SK-N-MC (cell line): ENCODE measurements at regions not wholly inside any gene's neighbourhood (a gene's known extent, or its start where the extent isn't known, plus 50 kb on each side); places are given as distances from the start of the nearest gene placed in this dataset.

Experiments
- DNase-seq: peaks from one replicate; pipeline ENCODE4 v3.0.0-alpha.2; 2011; ENCODE audit warnings: low read depth, low spot score
- H3K27ac ChIP-seq: fragments of 200-600 bp; sonication (generic); 2 replicates; pipeline ENCODE4 v1.5.1; 2016; ENCODE audit warnings: mixed run types
- H3K36me3 ChIP-seq: fragments of 200-600 bp; sonication (generic); 2 replicates; pipeline ENCODE4 v1.6.1; 2017; ENCODE audit warnings: antibody characterized with exemption, low read length, mixed read lengths; ENCODE audit not compliant: insufficient read depth
- H3K4me3 ChIP-seq: fragments of 200-600 bp; sonication (generic); 2 replicates; pipeline ENCODE4 v1.5.1; 2016
- H3K9ac ChIP-seq: fragments of 200-600 bp; sonication (generic); 2 replicates; pipeline ENCODE4 v1.8.0; 2017; ENCODE audit warnings: mixed run types, mixed read lengths; ENCODE audit not compliant: insufficient read length
- H3K9me3 ChIP-seq: fragments of 200-600 bp; sonication (generic); 2 replicates; pipeline ENCODE4 v1.6.1; 2017; ENCODE audit warnings: low read depth, mild to moderate bottlenecking, antibody characterized with exemption, low read length, moderate library complexity, mixed read lengths
- EZH2 ChIP-seq: fragments of 200-600 bp; sonication (generic); IDR thresholded peaks from one replicate; pipeline ENCODE4 v1.6.1; 2017; ENCODE audit warnings: antibody characterized with exemption
- FOXP2 ChIP-seq: optimal IDR thresholded peaks from 2 replicates; pipeline ENCODE3; 2011; ENCODE audit warnings: mild to moderate bottlenecking, moderate library complexity; ENCODE audit not compliant: insufficient read depth; ENCODE audit errors: extremely low read length, control extremely low read depth
- POLR2AphosphoS5 ChIP-seq: IDR thresholded peaks from 2 replicates; pipeline ENCODE4 v1.6.1; 2012; ENCODE audit warnings: mild to moderate bottlenecking, low read depth, low read length, borderline replicate concordance

DNA sequence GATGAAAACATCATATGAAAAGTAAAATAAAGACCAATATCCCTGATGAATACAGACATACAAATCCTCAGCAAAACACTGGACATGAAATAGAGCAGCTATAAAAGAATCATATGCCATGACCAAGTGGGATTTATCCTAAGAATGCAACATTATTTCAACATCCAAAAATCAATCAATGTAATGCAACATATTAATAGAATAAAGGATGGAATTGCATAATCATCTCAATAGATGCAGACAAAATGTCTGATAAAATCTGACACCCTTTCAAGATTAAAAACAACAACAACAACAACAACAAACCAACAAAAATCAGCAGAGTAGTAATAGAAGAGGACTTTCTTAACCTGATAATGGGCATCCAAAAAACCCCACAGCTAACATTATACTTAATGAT, 63.8 kb upstream of the IL1R1 start:
- no peak for TF ChIP-seq POLR2AphosphoS5
- TF ChIP-seq EZH2, result no peak
- TF ChIP-seq FOXP2, result no peak
- no peak overlapping the region for H3K9ac ChIP-seq
- H3K9me3 ChIP-seq, result no peaks in the 10 kb centered on the region
- no peak for DNase-seq
- no peaks in the 10 kb centered on the region for H3K36me3 ChIP-seq
- no peak overlapping the region for H3K27ac ChIP-seq
- no peak overlapping the region for H3K4me3 ChIP-seq

DNA sequence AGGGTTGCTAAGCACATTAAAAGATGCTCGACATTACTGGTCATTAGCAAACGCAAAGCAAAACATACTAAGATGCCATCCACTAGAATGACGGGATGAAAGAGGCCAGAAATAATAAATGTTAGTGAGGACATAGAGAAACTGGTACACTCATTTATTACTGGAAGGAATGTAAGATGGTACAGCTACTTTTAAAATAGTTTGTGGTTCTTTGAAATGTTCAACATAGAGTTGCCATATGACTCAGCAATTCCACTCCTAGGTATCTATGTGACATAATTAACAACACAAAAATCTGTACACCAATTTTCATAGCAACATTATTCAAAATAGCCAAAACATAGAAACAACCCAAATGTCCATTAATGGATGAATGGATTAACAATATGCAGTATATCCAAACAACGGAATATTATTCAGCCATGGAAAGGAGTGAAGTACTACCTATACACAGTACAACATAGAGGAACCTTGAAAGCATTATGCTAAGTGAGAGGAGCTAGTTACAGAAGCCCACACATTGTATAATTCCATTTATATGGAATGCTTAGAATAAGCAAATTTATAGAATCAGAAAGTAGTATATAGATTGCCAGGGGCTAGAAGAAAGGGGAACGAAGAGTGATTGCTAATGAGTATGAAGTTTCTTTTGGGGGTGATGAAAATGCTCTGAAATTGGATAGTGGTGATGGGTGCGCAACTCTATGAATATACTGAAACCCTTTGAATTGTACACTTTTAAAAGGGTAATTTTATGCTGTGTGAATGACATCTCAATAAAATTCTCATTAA, 61.9 kb upstream of the IL1R1 start:
- H3K9ac ChIP-seq, result no peak overlapping the region
- no peak overlapping the region for H3K4me3 ChIP-seq
- no peak for DNase-seq
- no peaks in the 10 kb centered on the region for H3K36me3 ChIP-seq
- H3K27ac ChIP-seq, result no peak overlapping the region
- no peak for TF ChIP-seq POLR2AphosphoS5
- TF ChIP-seq FOXP2, result no peak
- TF ChIP-seq EZH2, result no peak
- no peaks in the 10 kb centered on the region for H3K9me3 ChIP-seq

DNA sequence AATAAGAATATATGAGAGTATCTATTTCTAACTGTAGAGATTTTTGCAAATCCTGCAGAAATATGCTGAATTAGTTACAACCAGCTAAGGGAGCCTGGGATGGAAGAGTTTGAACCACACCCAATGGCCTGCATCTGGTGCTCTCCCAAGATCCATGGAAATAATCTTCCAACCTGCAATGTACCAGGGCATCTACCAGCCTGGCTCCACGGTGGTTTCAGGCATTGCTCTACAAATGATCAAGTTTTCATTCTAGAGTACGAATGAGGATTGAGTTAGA, 61.4 kb upstream of the IL1R1 start:
- H3K27ac ChIP-seq, result no peak overlapping the region
- H3K9me3 ChIP-seq, result no peaks in the 10 kb centered on the region
- no peaks in the 10 kb centered on the region for H3K36me3 ChIP-seq
- H3K4me3 ChIP-seq, result no peak overlapping the region
- H3K9ac ChIP-seq, result no peak overlapping the region
- TF ChIP-seq POLR2AphosphoS5 (no peak), FOXP2 (no peak), EZH2 (no peak)
- no peak for DNase-seq

DNA sequence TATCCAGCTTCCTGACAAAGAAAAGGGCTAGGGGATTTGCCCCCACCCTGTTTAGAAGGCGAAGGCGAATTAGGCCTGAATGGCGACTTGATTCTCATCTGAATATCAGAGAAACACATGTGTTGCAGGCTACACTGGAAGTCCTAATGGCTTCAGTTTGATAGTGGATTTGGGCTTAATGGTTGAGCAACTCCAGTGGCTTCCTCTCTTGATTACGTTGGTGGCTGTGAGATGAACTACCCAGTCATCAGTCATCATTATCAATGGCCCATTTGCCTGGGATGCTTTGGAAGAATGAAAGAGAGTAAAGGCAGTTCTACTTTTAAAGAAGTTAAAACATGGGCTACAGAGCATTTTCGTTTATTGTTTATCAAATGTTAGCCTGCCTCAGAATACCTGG, 60.9 kb upstream of the IL1R1 start:
- H3K27ac ChIP-seq, result no peak overlapping the region
- no peak overlapping the region for H3K4me3 ChIP-seq
- no peak overlapping the region for H3K9ac ChIP-seq
- H3K9me3 ChIP-seq, result no peaks in the 10 kb centered on the region
- TF ChIP-seq EZH2, result no peak
- no peak for TF ChIP-seq POLR2AphosphoS5
- TF ChIP-seq FOXP2, result no peak
- no peaks in the 10 kb centered on the region for H3K36me3 ChIP-seq
- no peak for DNase-seq

DNA sequence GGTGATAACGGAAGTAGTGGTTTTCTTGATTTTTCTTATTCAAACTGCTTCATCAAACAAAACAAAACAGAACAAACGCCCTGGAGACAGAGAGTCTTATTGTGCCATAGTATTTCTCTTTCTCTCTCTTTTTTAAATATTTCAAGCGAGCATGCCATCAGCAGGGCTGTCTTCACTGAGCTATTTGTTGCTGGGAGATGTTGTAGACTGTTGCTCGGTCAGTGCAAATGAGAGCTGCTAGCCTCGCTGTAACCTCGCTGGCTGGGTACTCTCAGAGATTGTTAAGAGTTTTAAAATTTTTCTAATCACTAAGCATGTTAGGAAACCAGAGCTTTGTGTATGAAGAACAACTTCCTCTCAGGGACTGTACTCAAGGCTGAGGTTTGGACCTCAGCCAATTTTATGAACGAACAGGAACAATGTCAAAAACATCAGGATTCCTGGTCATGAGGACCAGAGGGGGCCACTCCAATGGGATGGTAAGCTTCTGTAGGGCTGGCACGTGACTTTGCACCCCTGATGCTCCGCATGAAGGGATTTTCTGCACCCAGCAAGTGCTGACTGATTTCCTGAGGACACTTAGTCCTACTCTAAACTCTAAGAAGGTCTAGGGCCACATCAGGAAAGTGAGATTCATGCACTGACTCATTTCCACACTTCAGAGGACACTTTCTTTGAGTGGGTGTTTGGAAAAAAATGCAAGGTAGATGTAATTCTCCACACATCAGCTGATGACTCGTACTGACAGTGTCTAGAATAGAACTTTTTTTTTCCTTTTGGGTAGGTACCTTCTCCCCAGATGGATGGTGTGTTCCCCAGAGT, 59.8 kb upstream of the IL1R1 start:
- peak overlapping the region; percentile 30; the same call in 1 of the 2 replicates for H3K4me3 ChIP-seq
- H3K9ac ChIP-seq, result no peak overlapping the region
- no peak overlapping the region for H3K27ac ChIP-seq

DNA sequence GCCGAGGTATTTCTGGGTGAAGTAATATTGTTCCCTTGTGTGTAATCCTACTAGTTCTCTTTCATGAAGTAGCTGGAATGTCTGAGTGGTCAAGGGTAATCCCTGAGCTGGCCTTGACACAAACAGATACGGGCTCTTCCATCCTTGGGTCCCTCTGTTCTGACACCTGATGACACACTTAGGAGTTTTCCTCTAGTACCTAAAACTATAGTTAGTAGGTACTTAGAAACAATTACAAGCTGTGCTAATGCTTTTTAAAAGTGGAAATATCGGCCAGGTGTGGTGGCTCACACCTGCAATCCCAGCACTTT, 59.2 kb upstream of the IL1R1 start:
- Histone ChIP-seq H3K36me3 (no peaks in the 10 kb centered on the region), H3K27ac (no peak overlapping the region), H3K9me3 (no peaks in the 10 kb centered on the region), H3K4me3 (no peak overlapping the region), H3K9ac (no peak overlapping the region)
- TF ChIP-seq EZH2 (no peak), FOXP2 (no peak), POLR2AphosphoS5 (no peak)
- DNase-seq, result no peak

More for the DNA sequence above, 59.8 kb upstream of the IL1R1 start:
- no peak for DNase-seq
- no peaks in the 10 kb centered on the region for H3K9me3 ChIP-seq
- H3K36me3 ChIP-seq, result no peaks in the 10 kb centered on the region
- TF ChIP-seq FOXP2 (no peak), EZH2 (no peak), POLR2AphosphoS5 (no peak)

DNA sequence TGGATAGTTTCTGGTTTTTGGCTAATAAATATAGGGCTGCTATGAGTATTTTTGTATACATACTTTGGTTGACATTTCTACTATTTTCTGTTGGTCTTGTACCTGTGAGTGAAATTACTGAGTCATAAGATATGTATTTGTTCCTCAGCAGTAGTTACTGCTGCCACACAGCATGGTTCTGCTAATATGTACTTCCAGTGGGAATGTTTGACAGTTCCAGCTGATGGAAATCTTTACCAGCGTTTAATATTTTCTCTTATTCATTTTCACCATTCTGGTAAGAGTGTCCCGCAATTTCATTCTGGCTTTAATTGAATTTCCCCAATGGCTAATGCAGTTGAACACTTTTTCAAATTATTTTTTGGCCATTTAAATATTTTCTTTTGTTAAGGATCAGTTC, 57.9 kb upstream of the IL1R1 start:
- TF ChIP-seq POLR2AphosphoS5 (no peak), EZH2 (no peak)
- DNase-seq, result no peak
- no peaks in the 10 kb centered on the region for H3K9me3 ChIP-seq
- H3K27ac ChIP-seq, result no peak overlapping the region
- no peak overlapping the region for H3K9ac ChIP-seq
- no peaks in the 10 kb centered on the region for H3K36me3 ChIP-seq
- no peak overlapping the region for H3K4me3 ChIP-seq

DNA sequence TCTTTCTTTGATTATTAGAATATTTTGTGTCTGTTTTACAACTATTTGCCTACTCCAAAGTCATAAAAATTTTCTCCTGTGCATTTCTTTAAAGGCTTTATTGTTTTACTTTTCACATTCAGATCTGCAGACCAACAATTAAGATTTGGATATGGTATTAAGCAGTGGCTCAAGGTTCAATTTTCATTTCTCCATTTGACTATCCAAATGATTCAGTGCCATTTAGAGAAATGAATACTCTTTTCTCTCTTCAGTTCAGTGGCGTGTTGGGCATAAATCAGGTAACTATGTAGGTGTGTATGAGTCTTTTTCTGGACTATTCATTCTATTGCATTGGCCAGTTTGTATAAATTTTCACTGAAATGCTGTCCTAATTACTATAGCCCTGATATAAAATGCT, 57.3 kb upstream of the IL1R1 start:
- no peak overlapping the region for H3K4me3 ChIP-seq
- H3K9ac ChIP-seq, result no peak overlapping the region
- H3K9me3 ChIP-seq, result no peaks in the 10 kb centered on the region
- TF ChIP-seq EZH2 (no peak), POLR2AphosphoS5 (no peak)
- DNase-seq, result no peak
- no peaks in the 10 kb centered on the region for H3K36me3 ChIP-seq
- no peak overlapping the region for H3K27ac ChIP-seq
